ENCODE measurements at regions not wholly inside any gene's neighbourhood (a gene's known extent, or its start where the extent isn't known, plus 50 kb on each side); places are given as distances from the start of the nearest gene placed in this dataset.

DNA sequence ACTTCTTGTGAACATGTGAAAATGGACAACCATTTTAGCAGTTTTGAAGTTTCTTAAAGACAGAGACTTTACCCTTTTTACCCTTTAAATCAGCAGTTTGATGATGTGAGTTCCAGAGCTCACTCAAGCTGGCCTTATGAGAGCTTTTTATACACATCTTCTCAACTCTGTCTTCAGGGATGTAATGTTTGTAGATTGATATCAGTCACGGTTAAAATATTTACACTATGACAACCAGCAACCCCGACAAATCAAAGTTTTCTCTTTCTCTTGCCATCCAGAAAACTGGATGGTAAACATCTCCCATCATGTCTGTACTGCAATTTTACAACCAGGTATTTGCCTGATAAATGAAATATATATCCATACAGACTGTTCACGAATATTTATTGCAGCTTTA, 233.4 kb upstream of the ST8SIA4 start (continued):
- TF ChIP-seq, protein P1, sequence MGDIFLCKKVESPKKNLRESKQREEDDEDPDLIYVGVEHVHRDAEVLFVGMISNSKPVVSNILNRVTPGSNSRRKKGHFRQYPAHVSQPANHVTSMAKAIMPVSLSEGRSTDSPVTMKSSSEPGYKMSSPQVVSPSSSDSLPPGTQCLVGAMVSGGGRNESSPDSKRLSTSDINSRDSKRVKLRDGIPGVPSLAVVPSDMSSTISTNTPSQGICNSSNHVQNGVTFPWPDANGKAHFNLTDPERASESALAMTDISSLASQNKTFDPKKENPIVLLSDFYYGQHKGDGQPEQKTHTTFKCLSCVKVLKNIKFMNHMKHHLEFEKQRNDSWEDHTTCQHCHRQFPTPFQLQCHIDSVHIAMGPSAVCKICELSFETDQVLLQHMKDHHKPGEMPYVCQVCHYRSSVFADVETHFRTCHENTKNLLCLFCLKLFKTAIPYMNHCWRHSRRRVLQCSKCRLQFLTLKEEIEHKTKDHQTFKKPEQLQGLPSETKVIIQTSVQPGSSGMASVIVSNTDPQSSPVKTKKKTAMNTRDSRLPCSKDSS (IDR thresholded peaks at IDR 0.05; ENCODE audit: low read depth, partially characterized antibody): no peak
- TF ChIP-seq KAT2B (IDR thresholded peaks at IDR 0.05; ENCODE audit: low read depth, low read length): no peak
- no peak for TF ChIP-seq BRF2 (IDR thresholded peaks at IDR 0.05; ENCODE audit: borderline replicate concordance, insufficient read depth, insufficient read length)
- no peak for TF ChIP-seq RNF219 (CRISPR knock-in tag; IDR thresholded peaks at IDR 0.05)
- TF ChIP-seq MXI1 (IDR thresholded peaks at IDR 0.05; ENCODE audit: low read depth, low read length): no peak
- TF ChIP-seq ZNF695 (CRISPR knock-in tag; IDR thresholded peaks at IDR 0.05): no peak
- no peak for TF ChIP-seq ELF4 (CRISPR knock-in tag; IDR thresholded peaks at IDR 0.05)

All from K562 (cell line).